Suppressor macrophage (primary cell): ENCODE measurements at regions not wholly inside any gene's neighbourhood (a gene's known extent, or its start where the extent isn't known, plus 50 kb on each side); places are given as distances from the start of the nearest gene placed in this dataset.
A peak's percentile ranks its signal among the peaks of the same experiment; 100 is the strongest.
"Not testable (repeated sequence)": the region's sequence is repeated elsewhere in the genome, so short reads cannot be mapped to it uniquely, and the experiment has no call there.

Source experiments
- DNase-seq, 4 experiments: peaks; one replicate each; pipeline ENCODE4 v3.0.0-alpha.2; 2020 to 2022

GRCh38 chr12:46884362-46884761, 58.6 kb upstream of the SLC38A4 start:
- no peak for DNase-seq

- no peak for DNase-seq
These were observed 60.8 kb upstream of the SLC38A4 start for GRCh38 chr12:46886541-46887041.

GRCh38 chr12:46887870-46888269, 62.1 kb upstream of the SLC38A4 start:
- DNase-seq: no peak

GRCh38 chr12:46888568-46888967, 62.8 kb upstream of the SLC38A4 start:
- DNase-seq: no peak

GRCh38 chr12:46891306-46891705, 65.5 kb upstream of the SLC38A4 start:
- no peak for DNase-seq

- DNase-seq: no peak
These were observed 66.4 kb upstream of the SLC38A4 start for GRCh38 chr12:46892034-46892705.

GRCh38 chr12:46892887-46893286, 67.1 kb upstream of the SLC38A4 start:
- no peak for DNase-seq

GRCh38 chr12:46893434-46893833, 67.6 kb upstream of the SLC38A4 start:
- no peak for DNase-seq

- no peak for DNase-seq
These were observed 69.9 kb upstream of the SLC38A4 start for GRCh38 chr12:46895726-46896125.

- DNase-seq: no peak
These were observed 70.9 kb upstream of the SLC38A4 start for GRCh38 chr12:46896680-46897079.

- DNase-seq: no peak
These were observed 72.5 kb upstream of the SLC38A4 start for GRCh38 chr12:46898152-46898931.

GRCh38 chr12:46898989-46899388, 73.2 kb upstream of the SLC38A4 start:
- no peak for DNase-seq

- no peak for DNase-seq
These were observed 75.1 kb upstream of the SLC38A4 start for GRCh38 chr12:46900734-46901463.

GRCh38 chr12:46901464-46902205, 75.8 kb upstream of the SLC38A4 start:
- DNase-seq: no peak

GRCh38 chr12:46903058-46903457, 77.3 kb upstream of the SLC38A4 start:
- DNase-seq: no peak

GRCh38 chr12:46904406-46905238, 78.8 kb upstream of the SLC38A4 start:
- no peak for DNase-seq

- DNase-seq: not testable (repeated sequence)
These were observed 79.4 kb upstream of the SLC38A4 start for GRCh38 chr12:46905239-46905627.

GRCh38 chr12:46907791-46908190, 82.0 kb upstream of the SLC38A4 start:
- DNase-seq: no peak

GRCh38 chr12:46908236-46908935, 82.6 kb upstream of the SLC38A4 start:
- DNase-seq: peak in 1 of 4 experiments; percentile 17

- no peak for DNase-seq
These were observed 83.3 kb upstream of the SLC38A4 start for GRCh38 chr12:46908936-46909635.
